ENCODE measurements at regions not wholly inside any gene's neighbourhood (a gene's known extent, or its start where the extent isn't known, plus 50 kb on each side); places are given as distances from the start of the nearest gene placed in this dataset.

- Histone ChIP-seq H3K9me3 (ENCODE audit: control insufficient read depth in 5 of 5, low read length in 5 of 5) (peaks cover 0 to 2% (median 0%) of the 10 kb centered on the region in 5 donors), H3K27ac (ENCODE audit: low read depth, low read length) (no peak overlapping the region), H3K4me3 (ENCODE audit: low read depth in 1 of 5, low read length in 5 of 5) (no peak overlapping the region)
Measured at GRCh38 chr3:194023501-194024280, 112.3 kb upstream of the HES1 start.

GRCh38 chr3:194025119-194025518 lies 110.8 kb upstream of the HES1 start:
- Histone ChIP-seq H3K27me3 (ENCODE audit: control insufficient read depth in 5 of 5, insufficient read depth in 4 of 5, low read length in 5 of 5) (no peaks in the 10 kb centered on the region), H3K9me3 (ENCODE audit: control insufficient read depth in 5 of 5, low read length in 5 of 5) (peaks cover 0 to 3% (median 0%) of the 10 kb centered on the region in 5 donors)

More at GRCh38 chr3:194023501-194024280, 112.3 kb upstream of the HES1 start:
- Histone ChIP-seq H3K9ac (ENCODE audit: low read length in 5 of 5) (no peak overlapping the region), H3K27me3 (ENCODE audit: control insufficient read depth in 5 of 5, insufficient read depth in 4 of 5, low read length in 5 of 5) (no peaks in the 10 kb centered on the region), H3K4me1 (ENCODE audit: control insufficient read depth in 5 of 5, insufficient read depth in 5 of 5, low read length in 5 of 5) (no peaks in the 10 kb centered on the region), H3K36me3 (ENCODE audit: control insufficient read depth in 5 of 5, insufficient read depth in 5 of 5, low read length in 5 of 5) (no peaks in the 10 kb centered on the region)

GRCh38 chr3:194025951-194026350 lies 110.0 kb upstream of the HES1 start:
- Histone ChIP-seq H3K27me3 (ENCODE audit: control insufficient read depth in 5 of 5, insufficient read depth in 4 of 5, low read length in 5 of 5) (no peaks in the 10 kb centered on the region), H3K36me3 (ENCODE audit: control insufficient read depth in 5 of 5, insufficient read depth in 5 of 5, low read length in 5 of 5) (no peaks in the 10 kb centered on the region), H3K9me3 (ENCODE audit: control insufficient read depth in 5 of 5, low read length in 5 of 5) (peaks cover 0 to 3% (median 0%) of the 10 kb centered on the region in 5 donors), H3K4me3 (ENCODE audit: low read depth in 1 of 5, low read length in 5 of 5) (no peak overlapping the region), H3K9ac (ENCODE audit: low read length in 5 of 5) (no peak overlapping the region), H3K27ac (ENCODE audit: low read depth, low read length) (no peak overlapping the region), H3K4me1 (ENCODE audit: control insufficient read depth in 5 of 5, insufficient read depth in 5 of 5, low read length in 5 of 5) (no peaks in the 10 kb centered on the region)

More at GRCh38 chr3:194025119-194025518, 110.8 kb upstream of the HES1 start:
- Histone ChIP-seq H3K36me3 (ENCODE audit: control insufficient read depth in 5 of 5, insufficient read depth in 5 of 5, low read length in 5 of 5) (no peaks in the 10 kb centered on the region), H3K4me1 (ENCODE audit: control insufficient read depth in 5 of 5, insufficient read depth in 5 of 5, low read length in 5 of 5) (no peaks in the 10 kb centered on the region), H3K4me3 (ENCODE audit: low read depth in 1 of 5, low read length in 5 of 5) (no peak overlapping the region), H3K27ac (ENCODE audit: low read depth, low read length) (no peak overlapping the region), H3K9ac (ENCODE audit: low read length in 5 of 5) (no peak overlapping the region)

- Histone ChIP-seq H3K36me3 (ENCODE audit: control insufficient read depth in 5 of 5, insufficient read depth in 5 of 5, low read length in 5 of 5) (no peaks in the 10 kb centered on the region), H3K27ac (ENCODE audit: low read depth, low read length) (no peak overlapping the region), H3K9ac (ENCODE audit: low read length in 5 of 5) (no peak overlapping the region), H3K9me3 (ENCODE audit: control insufficient read depth in 5 of 5, low read length in 5 of 5) (peaks cover 0 to 3% (median 0%) of the 10 kb centered on the region in 5 donors), H3K27me3 (ENCODE audit: control insufficient read depth in 5 of 5, insufficient read depth in 4 of 5, low read length in 5 of 5) (peaks cover 0 to 3% (median 0%) of the 10 kb centered on the region in 5 donors), H3K4me3 (ENCODE audit: low read depth in 1 of 5, low read length in 5 of 5) (no peak overlapping the region), H3K4me1 (ENCODE audit: control insufficient read depth in 5 of 5, insufficient read depth in 5 of 5, low read length in 5 of 5) (peaks cover 0 to 10% (median 0%) of the 10 kb centered on the region in 5 donors)
Measured at GRCh38 chr3:194028434-194029004, 107.4 kb upstream of the HES1 start.

- Histone ChIP-seq H3K9me3 (ENCODE audit: control insufficient read depth in 5 of 5, low read length in 5 of 5) (peaks cover 0 to 3% (median 0%) of the 10 kb centered on the region in 5 donors), H3K27ac (ENCODE audit: low read depth, low read length) (no peak overlapping the region), H3K27me3 (ENCODE audit: control insufficient read depth in 5 of 5, insufficient read depth in 4 of 5, low read length in 5 of 5) (peaks cover 0 to 3% (median 0%) of the 10 kb centered on the region in 5 donors), H3K4me1 (ENCODE audit: control insufficient read depth in 5 of 5, insufficient read depth in 5 of 5, low read length in 5 of 5) (peaks cover 0 to 10% (median 3%) of the 10 kb centered on the region in 5 donors), H3K36me3 (ENCODE audit: control insufficient read depth in 5 of 5, insufficient read depth in 5 of 5, low read length in 5 of 5) (no peaks in the 10 kb centered on the region), H3K4me3 (ENCODE audit: low read depth in 1 of 5, low read length in 5 of 5) (no peak overlapping the region), H3K9ac (ENCODE audit: low read length in 5 of 5) (no peak overlapping the region)
Measured at GRCh38 chr3:194029846-194030245, 106.1 kb upstream of the HES1 start.

- Histone ChIP-seq H3K4me3 (ENCODE audit: low read depth in 1 of 5, low read length in 5 of 5) (no peak overlapping the region), H3K4me1 (ENCODE audit: control insufficient read depth in 5 of 5, insufficient read depth in 5 of 5, low read length in 5 of 5) (peaks cover 0 to 10% (median 3%) of the 10 kb centered on the region in 5 donors), H3K9me3 (ENCODE audit: control insufficient read depth in 5 of 5, low read length in 5 of 5) (peaks cover 0 to 3% (median 0%) of the 10 kb centered on the region in 5 donors), H3K36me3 (ENCODE audit: control insufficient read depth in 5 of 5, insufficient read depth in 5 of 5, low read length in 5 of 5) (no peaks in the 10 kb centered on the region), H3K9ac (ENCODE audit: low read length in 5 of 5) (no peak overlapping the region), H3K27ac (ENCODE audit: low read depth, low read length) (no peak overlapping the region), H3K27me3 (ENCODE audit: control insufficient read depth in 5 of 5, insufficient read depth in 4 of 5, low read length in 5 of 5) (peaks cover 0 to 3% (median 0%) of the 10 kb centered on the region in 5 donors)
Measured at GRCh38 chr3:194030372-194030771, 105.6 kb upstream of the HES1 start.

- Histone ChIP-seq H3K4me1 (ENCODE audit: control insufficient read depth in 5 of 5, insufficient read depth in 5 of 5, low read length in 5 of 5) (peaks cover 0 to 10% (median 3%) of the 10 kb centered on the region in 5 donors), H3K27me3 (ENCODE audit: control insufficient read depth in 5 of 5, insufficient read depth in 4 of 5, low read length in 5 of 5) (peaks cover 0 to 3% (median 0%) of the 10 kb centered on the region in 5 donors), H3K36me3 (ENCODE audit: control insufficient read depth in 5 of 5, insufficient read depth in 5 of 5, low read length in 5 of 5) (no peaks in the 10 kb centered on the region), H3K27ac (ENCODE audit: low read depth, low read length) (no peak overlapping the region), H3K4me3 (ENCODE audit: low read depth in 1 of 5, low read length in 5 of 5) (no peak overlapping the region), H3K9me3 (ENCODE audit: control insufficient read depth in 5 of 5, low read length in 5 of 5) (peaks cover 0 to 3% (median 0%) of the 10 kb centered on the region in 5 donors), H3K9ac (ENCODE audit: low read length in 5 of 5) (no peak overlapping the region)
Measured at GRCh38 chr3:194031349-194031748, 104.6 kb upstream of the HES1 start.

- Histone ChIP-seq H3K9me3 (ENCODE audit: control insufficient read depth in 5 of 5, low read length in 5 of 5) (peaks cover 0 to 3% (median 0%) of the 10 kb centered on the region in 5 donors), H3K36me3 (ENCODE audit: control insufficient read depth in 5 of 5, insufficient read depth in 5 of 5, low read length in 5 of 5) (no peaks in the 10 kb centered on the region), H3K4me3 (ENCODE audit: low read depth in 1 of 5, low read length in 5 of 5) (no peak overlapping the region), H3K9ac (ENCODE audit: low read length in 5 of 5) (no peak overlapping the region), H3K4me1 (ENCODE audit: control insufficient read depth in 5 of 5, insufficient read depth in 5 of 5, low read length in 5 of 5) (peaks cover 0 to 10% (median 3%) of the 10 kb centered on the region in 5 donors), H3K27ac (ENCODE audit: low read depth, low read length) (no peak overlapping the region), H3K27me3 (ENCODE audit: control insufficient read depth in 5 of 5, insufficient read depth in 4 of 5, low read length in 5 of 5) (peaks cover 0 to 3% (median 0%) of the 10 kb centered on the region in 5 donors)
Measured at GRCh38 chr3:194031867-194032635, 103.9 kb upstream of the HES1 start.

GRCh38 chr3:194032828-194033435 lies 103.0 kb upstream of the HES1 start:
- Histone ChIP-seq H3K9ac (ENCODE audit: low read length in 5 of 5) (no peak overlapping the region), H3K9me3 (ENCODE audit: control insufficient read depth in 5 of 5, low read length in 5 of 5) (peaks cover 0 to 3% (median 0%) of the 10 kb centered on the region in 5 donors), H3K27me3 (ENCODE audit: control insufficient read depth in 5 of 5, insufficient read depth in 4 of 5, low read length in 5 of 5) (peaks cover 0 to 3% (median 0%) of the 10 kb centered on the region in 5 donors), H3K4me1 (ENCODE audit: control insufficient read depth in 5 of 5, insufficient read depth in 5 of 5, low read length in 5 of 5) (peaks cover 0 to 10% (median 3%) of the 10 kb centered on the region in 5 donors), H3K27ac (ENCODE audit: low read depth, low read length) (no peak overlapping the region), H3K4me3 (ENCODE audit: low read depth in 1 of 5, low read length in 5 of 5) (no peak overlapping the region), H3K36me3 (ENCODE audit: control insufficient read depth in 5 of 5, insufficient read depth in 5 of 5, low read length in 5 of 5) (no peaks in the 10 kb centered on the region)
